Lung (tissue), 11 donors: ENCODE measurements at regions not wholly inside any gene's neighbourhood (a gene's known extent, or its start where the extent isn't known, plus 50 kb on each side); places are given as distances from the start of the nearest gene placed in this dataset.

Experiments
- ATAC-seq: fragments of 200-7000 bp; cut with Tn5 transposase; one replicate; pipeline ENCODE4 v1.9.1; 2020; ENCODE audit warnings: moderate number of reproducible peaks; ENCODE audit not compliant: insufficient read depth, low FRiP score
- DNase-seq, 3 donors: peaks; one replicate each; pipeline ENCODE4 v3.0.0-alpha.2; 2013 to 2017
- H3K27ac ChIP-seq, 2 donors: one replicate each; pipeline ENCODE4 v1.5.1; 2013; ENCODE audit warnings: mild to moderate bottlenecking in 2 of 2, moderate library complexity in 2 of 2, control low read depth in 1 of 2, inconsistent platforms in 1 of 2, low read depth in 1 of 2, low read length in 1 of 2
- H3K27me3 ChIP-seq, 3 donors: one replicate each; pipeline ENCODE4 v1.5.1; 2013; ENCODE audit warnings: low read length in 2 of 3; ENCODE audit not compliant: control insufficient read depth in 3 of 3, insufficient read depth in 3 of 3
- H3K36me3 ChIP-seq, 4 donors: one replicate each; pipeline ENCODE4 v1.5.1; 2013; ENCODE audit warnings: low read length in 4 of 4, mild to moderate bottlenecking in 1 of 4, moderate library complexity in 1 of 4; ENCODE audit not compliant: control insufficient read depth in 4 of 4, insufficient read depth in 4 of 4
- H3K4me1 ChIP-seq, 5 donors: one replicate each; pipeline ENCODE4 v1.5.1; 2013; ENCODE audit warnings: low read length in 5 of 5, mild to moderate bottlenecking in 2 of 5, moderate library complexity in 1 of 5; ENCODE audit not compliant: control insufficient read depth in 5 of 5, insufficient read depth in 5 of 5
- H3K4me3 ChIP-seq: one replicate; pipeline ENCODE4 v1.5.1; 2013; ENCODE audit warnings: mild to moderate bottlenecking, control low read depth, moderate library complexity
- H3K9ac ChIP-seq, 2 donors: one replicate each; pipeline ENCODE4 v1.5.1; 2013; ENCODE audit warnings: low read length in 2 of 2, control low read depth in 1 of 2; ENCODE audit not compliant: insufficient read depth in 1 of 2
- H3K9me3 ChIP-seq, 4 donors: one replicate each; pipeline ENCODE4 v1.5.1; 2013; ENCODE audit warnings: low read length in 3 of 4, mild to moderate bottlenecking in 1 of 4, moderate library complexity in 1 of 4; ENCODE audit not compliant: control insufficient read depth in 4 of 4, insufficient read depth in 3 of 4
- CTCF ChIP-seq: IDR thresholded peaks from 2 replicates; pipeline ENCODE4 v1.5.1; 2012; ENCODE audit warnings: mild to moderate bottlenecking; ENCODE audit errors: control extremely low read depth, extremely low read depth
- WGBS, 2 donors: extraction: QIAGEN DNeasy Blood & Tissue Kit; methylation state at CpG; one replicate each; pipeline ENCODE4 v1.1.7; 2013; 5-methylcytosine and 5-hydroxymethylcytosine counted together
- donor health status: control.
- donor health status: control.
- donor health status: Bipolar disorder and iron deficiency.
- donor health status: healthy.
- donor health status: DM: yes; HTN: yes; CAD: no.

GRCh38 chr7:13067036-13067435 lies 379.6 kb downstream of the ARL4A start:
- ATAC-seq (no peak), DNase-seq (no peak)
- Histone ChIP-seq H3K4me3 (no peak overlapping the region), H3K9me3 (no peaks in the 10 kb centered on the region), H3K27ac (no peak overlapping the region), H3K9ac (no peak overlapping the region), H3K27me3 (no peaks in the 10 kb centered on the region), H3K4me1 (peaks cover 0 to 3% (median 0%) of the 10 kb centered on the region in 5 donors), H3K36me3 (no peaks in the 10 kb centered on the region)
- 72 to 83% methylated on average over 5 of the region's 5 CpGs for WGBS, 2 donors
- no peak for TF ChIP-seq CTCF

- Histone ChIP-seq H3K27ac (no peak overlapping the region), H3K4me1 (peaks cover 0 to 3% (median 0%) of the 10 kb centered on the region in 5 donors), H3K9ac (no peak overlapping the region), H3K36me3 (no peaks in the 10 kb centered on the region), H3K27me3 (no peaks in the 10 kb centered on the region), H3K4me3 (no peak overlapping the region), H3K9me3 (no peaks in the 10 kb centered on the region)
- no peak for TF ChIP-seq CTCF
- DNase-seq (no peak), ATAC-seq (no peak)
- WGBS, 2 donors, result 86 to 89% methylated on average over 2 of the region's 2 CpGs
These were observed 380.6 kb downstream of the ARL4A start for GRCh38 chr7:13068032-13068431.

- H3K9me3 ChIP-seq, result no peaks in the 10 kb centered on the region
- H3K36me3 ChIP-seq, result no peaks in the 10 kb centered on the region
- no peak overlapping the region for H3K4me3 ChIP-seq
- H3K4me1 ChIP-seq, result peaks cover 0 to 3% (median 0%) of the 10 kb centered on the region in 5 donors
- no peaks in the 10 kb centered on the region for H3K27me3 ChIP-seq
- ATAC-seq (no peak), DNase-seq (peak in 2 of 3 donors; percentile 30 to 39)
- H3K9ac ChIP-seq, result no peak overlapping the region
- no peak overlapping the region for H3K27ac ChIP-seq
- TF ChIP-seq CTCF, result no peak
- WGBS, 2 donors, result 92 to 100% methylated on average over 1 of the region's 1 CpG
These were observed 382.4 kb downstream of the ARL4A start for GRCh38 chr7:13069841-13070240.

- no peaks in the 10 kb centered on the region for H3K27me3 ChIP-seq
- WGBS, 2 donors, result 48 to 67% methylated on average over 3 of the region's 3 CpGs
- TF ChIP-seq CTCF, result no peak
- ATAC-seq (no peak), DNase-seq (peak in 2 of 3 donors; percentile 32 to 43)
- no peak overlapping the region for H3K4me3 ChIP-seq
- H3K9me3 ChIP-seq, result no peaks in the 10 kb centered on the region
- peaks cover 0 to 3% (median 0%) of the 10 kb centered on the region in 5 donors for H3K4me1 ChIP-seq
- H3K36me3 ChIP-seq, result no peaks in the 10 kb centered on the region
- no peak overlapping the region for H3K27ac ChIP-seq
- no peak overlapping the region for H3K9ac ChIP-seq
These were observed 384.6 kb downstream of the ARL4A start for GRCh38 chr7:13072014-13072413.
